ENCODE measurements at regions not wholly inside any gene's neighbourhood (a gene's known extent, or its start where the extent isn't known, plus 50 kb on each side); places are given as distances from the start of the nearest gene placed in this dataset.

GRCh38 chr6:150717419-150717818, 117.7 kb downstream of the PLEKHG1 start (continued):
- TF ChIP-seq ASH2L (IDR thresholded peaks at IDR 0.05; ENCODE audit: low read length), result no peak
- 0 out of 2 replicates have a peak, but pooled peaks have one; percentile 32 for TF ChIP-seq TCF12 (IDR thresholded peaks at IDR 0.05; ENCODE audit: low read depth, low read length)

Data from H1 (cell line).